ENCODE measurements at regions not wholly inside any gene's neighbourhood (a gene's known extent, or its start where the extent isn't known, plus 50 kb on each side); places are given as distances from the start of the nearest gene placed in this dataset.

GRCh38 chr18:24740829-24741228, 280.4 kb downstream of the HRH4 start:
- no peak overlapping the region for H3K27ac ChIP-seq (ENCODE audit: low read depth in 2 of 2, low read length in 2 of 2)
- H3K36me3 ChIP-seq (ENCODE audit: control insufficient read depth in 2 of 2, insufficient read depth in 2 of 2, low read length in 2 of 2) = no peaks in the 10 kb centered on the region
- H3K4me1 ChIP-seq (ENCODE audit: control insufficient read depth in 2 of 2, insufficient read depth in 2 of 2, low read length in 2 of 2) = no peaks in the 10 kb centered on the region
- H3K9ac ChIP-seq (ENCODE audit: low read depth in 1 of 2, low read length in 2 of 2) = no peak overlapping the region
- no peaks in the 10 kb centered on the region for H3K27me3 ChIP-seq (ENCODE audit: control insufficient read depth in 2 of 2, insufficient read depth in 2 of 2, low read length in 2 of 2)
- H3K9me3 ChIP-seq (ENCODE audit: control insufficient read depth in 2 of 2, low read length in 2 of 2) = no peaks in the 10 kb centered on the region
- no peak overlapping the region for H3K4me3 ChIP-seq (ENCODE audit: low read length in 2 of 2)

- Histone ChIP-seq H3K4me1 (ENCODE audit: control insufficient read depth in 2 of 2, insufficient read depth in 2 of 2, low read length in 2 of 2) (no peaks in the 10 kb centered on the region), H3K4me3 (ENCODE audit: low read length in 2 of 2) (no peak overlapping the region), H3K27ac (ENCODE audit: low read depth in 2 of 2, low read length in 2 of 2) (no peak overlapping the region), H3K27me3 (ENCODE audit: control insufficient read depth in 2 of 2, insufficient read depth in 2 of 2, low read length in 2 of 2) (no peaks in the 10 kb centered on the region), H3K9ac (ENCODE audit: low read depth in 1 of 2, low read length in 2 of 2) (no peak overlapping the region), H3K36me3 (ENCODE audit: control insufficient read depth in 2 of 2, insufficient read depth in 2 of 2, low read length in 2 of 2) (no peaks in the 10 kb centered on the region), H3K9me3 (ENCODE audit: control insufficient read depth in 2 of 2, low read length in 2 of 2) (no peaks in the 10 kb centered on the region)
Measured at GRCh38 chr18:24741321-24741720, 280.9 kb downstream of the HRH4 start.

DNA sequence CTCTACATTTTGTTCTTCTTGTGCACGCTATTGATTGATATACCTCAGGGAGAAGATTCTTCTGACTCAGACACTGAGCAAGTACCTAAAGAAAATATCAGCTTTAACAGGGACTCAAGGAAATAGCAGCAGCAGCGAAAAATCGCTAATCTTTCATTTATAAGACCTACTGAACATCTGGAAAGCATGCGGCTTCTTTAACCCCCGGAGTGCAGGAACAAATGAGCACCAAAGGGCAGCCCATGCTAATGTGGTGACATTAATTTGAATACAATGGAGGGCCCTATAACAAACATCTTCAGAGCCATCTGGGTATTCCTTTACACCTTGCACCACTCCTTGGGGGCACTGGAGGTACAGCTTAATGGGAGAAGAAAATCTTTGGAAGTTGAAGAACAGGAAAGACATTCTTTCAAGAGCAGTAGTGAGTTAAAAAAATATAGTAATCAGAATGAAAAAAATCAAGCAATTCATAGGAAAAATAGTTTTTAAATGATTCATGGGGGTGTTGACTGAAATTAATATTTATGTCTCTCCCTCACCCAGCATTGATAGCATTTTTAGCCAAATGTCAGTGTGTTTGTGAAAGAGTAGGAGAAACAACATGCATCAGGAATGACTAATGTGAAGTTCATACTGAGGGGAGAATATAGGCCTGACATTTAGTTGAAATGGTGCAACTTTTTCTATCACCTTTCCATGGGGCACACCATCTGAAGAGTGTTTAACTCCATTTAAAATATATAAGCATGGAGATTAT, 281.7 kb downstream of the HRH4 start:
- Histone ChIP-seq H3K9ac (ENCODE audit: low read depth in 1 of 2, low read length in 2 of 2) (no peak overlapping the region), H3K27ac (ENCODE audit: low read depth in 2 of 2, low read length in 2 of 2) (no peak overlapping the region), H3K36me3 (ENCODE audit: control insufficient read depth in 2 of 2, insufficient read depth in 2 of 2, low read length in 2 of 2) (no peaks in the 10 kb centered on the region), H3K27me3 (ENCODE audit: control insufficient read depth in 2 of 2, insufficient read depth in 2 of 2, low read length in 2 of 2) (no peaks in the 10 kb centered on the region), H3K9me3 (ENCODE audit: control insufficient read depth in 2 of 2, low read length in 2 of 2) (no peaks in the 10 kb centered on the region), H3K4me1 (ENCODE audit: control insufficient read depth in 2 of 2, insufficient read depth in 2 of 2, low read length in 2 of 2) (no peaks in the 10 kb centered on the region), H3K4me3 (ENCODE audit: low read length in 2 of 2) (no peak overlapping the region)

- H3K4me1 ChIP-seq (ENCODE audit: control insufficient read depth in 2 of 2, insufficient read depth in 2 of 2, low read length in 2 of 2) = no peaks in the 10 kb centered on the region
- H3K9me3 ChIP-seq (ENCODE audit: control insufficient read depth in 2 of 2, low read length in 2 of 2) = no peaks in the 10 kb centered on the region
- H3K4me3 ChIP-seq (ENCODE audit: low read length in 2 of 2) = no peak overlapping the region
- no peaks in the 10 kb centered on the region for H3K36me3 ChIP-seq (ENCODE audit: control insufficient read depth in 2 of 2, insufficient read depth in 2 of 2, low read length in 2 of 2)
- H3K9ac ChIP-seq (ENCODE audit: low read depth in 1 of 2, low read length in 2 of 2) = no peak overlapping the region
- no peak overlapping the region for H3K27ac ChIP-seq (ENCODE audit: low read depth in 2 of 2, low read length in 2 of 2)
- no peaks in the 10 kb centered on the region for H3K27me3 ChIP-seq (ENCODE audit: control insufficient read depth in 2 of 2, insufficient read depth in 2 of 2, low read length in 2 of 2)
Measured at GRCh38 chr18:24754583-24755253, 294.3 kb downstream of the HRH4 start.

DNA sequence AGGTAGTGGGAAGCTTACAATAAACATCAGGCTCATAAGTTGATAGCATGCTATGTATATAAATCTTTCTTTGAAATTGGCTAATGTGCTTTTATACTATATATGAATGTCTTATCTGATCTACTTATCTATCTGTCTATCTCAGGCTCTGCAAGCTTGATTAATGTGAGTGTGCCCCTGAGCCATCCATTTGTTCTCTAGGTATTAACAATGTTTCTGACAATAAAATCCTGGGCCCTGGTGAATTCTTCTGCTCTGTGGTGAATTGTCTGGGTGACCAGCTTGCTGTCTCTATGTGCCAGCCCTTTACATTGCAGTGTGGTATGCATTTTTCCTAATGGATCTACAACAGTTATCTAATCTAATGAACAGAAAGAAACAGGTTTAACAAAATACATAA, 295.9 kb downstream of the HRH4 start:
- H3K36me3 ChIP-seq (ENCODE audit: control insufficient read depth in 2 of 2, insufficient read depth in 2 of 2, low read length in 2 of 2) = no peaks in the 10 kb centered on the region
- no peak overlapping the region for H3K4me3 ChIP-seq (ENCODE audit: low read length in 2 of 2)
- H3K27ac ChIP-seq (ENCODE audit: low read depth in 2 of 2, low read length in 2 of 2) = no peak overlapping the region
- H3K4me1 ChIP-seq (ENCODE audit: control insufficient read depth in 2 of 2, insufficient read depth in 2 of 2, low read length in 2 of 2) = no peaks in the 10 kb centered on the region
- H3K9ac ChIP-seq (ENCODE audit: low read depth in 1 of 2, low read length in 2 of 2) = no peak overlapping the region
- H3K9me3 ChIP-seq (ENCODE audit: control insufficient read depth in 2 of 2, low read length in 2 of 2) = no peaks in the 10 kb centered on the region
- H3K27me3 ChIP-seq (ENCODE audit: control insufficient read depth in 2 of 2, insufficient read depth in 2 of 2, low read length in 2 of 2) = no peaks in the 10 kb centered on the region

DNA sequence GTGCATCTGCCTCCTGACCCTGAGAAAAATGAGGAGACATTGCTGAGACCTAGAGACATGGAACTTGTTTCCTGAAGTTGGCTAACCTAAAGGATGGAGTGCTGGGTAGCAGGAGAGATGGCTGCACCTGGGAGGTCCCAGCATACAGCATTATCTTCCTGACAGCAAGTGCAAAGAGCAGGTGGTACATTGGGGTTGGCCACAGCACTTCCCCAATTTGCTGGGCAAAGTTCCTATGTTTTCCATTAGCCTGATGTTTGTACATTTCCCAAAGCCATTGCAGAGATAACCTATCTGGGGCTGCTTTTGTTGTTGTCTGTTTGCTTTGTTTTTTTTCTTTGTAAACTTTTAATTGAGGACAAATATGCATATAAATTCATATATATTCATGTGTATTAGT, 296.7 kb downstream of the HRH4 start:
- no peaks in the 10 kb centered on the region for H3K27me3 ChIP-seq (ENCODE audit: control insufficient read depth in 2 of 2, insufficient read depth in 2 of 2, low read length in 2 of 2)
- no peaks in the 10 kb centered on the region for H3K4me1 ChIP-seq (ENCODE audit: control insufficient read depth in 2 of 2, insufficient read depth in 2 of 2, low read length in 2 of 2)
- no peak overlapping the region for H3K9ac ChIP-seq (ENCODE audit: low read depth in 1 of 2, low read length in 2 of 2)
- H3K4me3 ChIP-seq (ENCODE audit: low read length in 2 of 2) = no peak overlapping the region
- H3K27ac ChIP-seq (ENCODE audit: low read depth in 2 of 2, low read length in 2 of 2) = no peak overlapping the region
- no peaks in the 10 kb centered on the region for H3K36me3 ChIP-seq (ENCODE audit: control insufficient read depth in 2 of 2, insufficient read depth in 2 of 2, low read length in 2 of 2)
- H3K9me3 ChIP-seq (ENCODE audit: control insufficient read depth in 2 of 2, low read length in 2 of 2) = no peaks in the 10 kb centered on the region

DNA sequence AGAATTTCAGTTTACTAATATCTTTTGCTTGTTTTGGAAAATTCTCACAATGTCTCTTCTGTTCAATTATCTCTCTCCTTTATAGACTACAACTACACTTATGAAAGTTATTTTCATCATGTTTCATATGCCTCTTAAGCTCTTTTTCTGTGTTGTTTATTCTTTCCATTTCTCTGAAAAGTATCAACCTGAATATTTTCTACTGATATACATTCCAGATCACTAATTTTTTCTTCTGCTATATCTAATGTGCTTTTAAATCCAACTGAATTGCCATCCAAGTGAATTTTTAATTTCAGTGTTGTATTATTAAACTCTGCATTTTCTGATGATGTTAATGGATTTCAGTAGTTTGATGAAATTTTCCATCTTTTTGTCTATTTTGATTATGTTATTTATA, 301.3 kb downstream of the HRH4 start:
- no peaks in the 10 kb centered on the region for H3K9me3 ChIP-seq (ENCODE audit: control insufficient read depth in 2 of 2, low read length in 2 of 2)

DNA sequence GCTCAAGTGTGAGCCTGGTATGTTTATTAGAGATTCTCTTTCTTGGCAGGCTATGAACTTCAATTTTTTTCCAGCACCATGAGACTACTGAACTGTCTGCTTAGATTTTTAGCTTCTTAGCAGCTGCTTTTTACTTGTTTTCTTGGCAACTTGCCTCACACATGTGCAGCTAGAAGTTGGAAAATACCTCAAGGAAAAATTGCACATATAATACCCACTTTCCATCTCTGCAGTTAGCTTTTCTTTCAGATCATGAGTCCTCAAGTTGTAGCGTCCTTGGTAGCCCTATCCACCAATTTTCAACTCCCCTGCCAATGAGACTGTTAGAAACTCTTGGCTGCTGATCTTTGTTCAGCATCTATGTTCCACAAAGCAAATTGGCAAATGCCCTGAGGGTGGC, 302.1 kb downstream of the HRH4 start:
- no peak overlapping the region for H3K4me3 ChIP-seq (ENCODE audit: low read length in 2 of 2)
- H3K4me1 ChIP-seq (ENCODE audit: control insufficient read depth in 2 of 2, insufficient read depth in 2 of 2, low read length in 2 of 2) = no peaks in the 10 kb centered on the region
- H3K9ac ChIP-seq (ENCODE audit: low read depth in 1 of 2, low read length in 2 of 2) = no peak overlapping the region
- no peak overlapping the region for H3K27ac ChIP-seq (ENCODE audit: low read depth in 2 of 2, low read length in 2 of 2)
- no peaks in the 10 kb centered on the region for H3K36me3 ChIP-seq (ENCODE audit: control insufficient read depth in 2 of 2, insufficient read depth in 2 of 2, low read length in 2 of 2)
- H3K9me3 ChIP-seq (ENCODE audit: control insufficient read depth in 2 of 2, low read length in 2 of 2) = no peaks in the 10 kb centered on the region
- H3K27me3 ChIP-seq (ENCODE audit: control insufficient read depth in 2 of 2, insufficient read depth in 2 of 2, low read length in 2 of 2) = no peaks in the 10 kb centered on the region

More for the DNA sequence above, 301.3 kb downstream of the HRH4 start:
- Histone ChIP-seq H3K4me3 (ENCODE audit: low read length in 2 of 2) (no peak overlapping the region), H3K4me1 (ENCODE audit: control insufficient read depth in 2 of 2, insufficient read depth in 2 of 2, low read length in 2 of 2) (no peaks in the 10 kb centered on the region), H3K27ac (ENCODE audit: low read depth in 2 of 2, low read length in 2 of 2) (no peak overlapping the region), H3K27me3 (ENCODE audit: control insufficient read depth in 2 of 2, insufficient read depth in 2 of 2, low read length in 2 of 2) (no peaks in the 10 kb centered on the region), H3K36me3 (ENCODE audit: control insufficient read depth in 2 of 2, insufficient read depth in 2 of 2, low read length in 2 of 2) (no peaks in the 10 kb centered on the region), H3K9ac (ENCODE audit: low read depth in 1 of 2, low read length in 2 of 2) (no peak overlapping the region)

- Histone ChIP-seq H3K4me3 (ENCODE audit: low read length in 2 of 2) (no peak overlapping the region), H3K36me3 (ENCODE audit: control insufficient read depth in 2 of 2, insufficient read depth in 2 of 2, low read length in 2 of 2) (no peaks in the 10 kb centered on the region), H3K9ac (ENCODE audit: low read depth in 1 of 2, low read length in 2 of 2) (no peak overlapping the region), H3K4me1 (ENCODE audit: control insufficient read depth in 2 of 2, insufficient read depth in 2 of 2, low read length in 2 of 2) (no peaks in the 10 kb centered on the region), H3K27me3 (ENCODE audit: control insufficient read depth in 2 of 2, insufficient read depth in 2 of 2, low read length in 2 of 2) (no peaks in the 10 kb centered on the region), H3K9me3 (ENCODE audit: control insufficient read depth in 2 of 2, low read length in 2 of 2) (no peaks in the 10 kb centered on the region), H3K27ac (ENCODE audit: low read depth in 2 of 2, low read length in 2 of 2) (no peak overlapping the region)
Measured at GRCh38 chr18:24763765-24764513, 303.5 kb downstream of the HRH4 start.

GRCh38 chr18:24764766-24765165, 304.3 kb downstream of the HRH4 start:
- no peak overlapping the region for H3K27ac ChIP-seq (ENCODE audit: low read depth in 2 of 2, low read length in 2 of 2)
- H3K36me3 ChIP-seq (ENCODE audit: control insufficient read depth in 2 of 2, insufficient read depth in 2 of 2, low read length in 2 of 2) = no peaks in the 10 kb centered on the region
- no peaks in the 10 kb centered on the region for H3K27me3 ChIP-seq (ENCODE audit: control insufficient read depth in 2 of 2, insufficient read depth in 2 of 2, low read length in 2 of 2)
- no peak overlapping the region for H3K4me3 ChIP-seq (ENCODE audit: low read length in 2 of 2)
- H3K9ac ChIP-seq (ENCODE audit: low read depth in 1 of 2, low read length in 2 of 2) = no peak overlapping the region
- H3K4me1 ChIP-seq (ENCODE audit: control insufficient read depth in 2 of 2, insufficient read depth in 2 of 2, low read length in 2 of 2) = no peaks in the 10 kb centered on the region
- no peaks in the 10 kb centered on the region for H3K9me3 ChIP-seq (ENCODE audit: control insufficient read depth in 2 of 2, low read length in 2 of 2)
